HFF-Myc (cell line): ENCODE measurements at regions not wholly inside any gene's neighbourhood (a gene's known extent, or its start where the extent isn't known, plus 50 kb on each side); places are given as distances from the start of the nearest gene placed in this dataset.

Experiments used
- DNase-seq: peaks from one replicate; pipeline ENCODE4 v3.0.0-alpha.2; 2011; ENCODE audit warnings: low read depth; ENCODE audit errors: extremely low read depth
- H3K4me3 ChIP-seq: replicated peaks from 2 replicates; pipeline ENCODE4 v1.5.1; 2011; ENCODE audit warnings: low read depth, mild to moderate bottlenecking, control low read depth, low read length
- TF ChIP-seq, protein P1 (sequence below): IDR thresholded peaks from 2 replicates; pipeline ENCODE4 v1.5.1; 2012; ENCODE audit warnings: mild to moderate bottlenecking, low read depth, low read length, control low read depth; ENCODE audit errors: missing control alignments

DNA sequence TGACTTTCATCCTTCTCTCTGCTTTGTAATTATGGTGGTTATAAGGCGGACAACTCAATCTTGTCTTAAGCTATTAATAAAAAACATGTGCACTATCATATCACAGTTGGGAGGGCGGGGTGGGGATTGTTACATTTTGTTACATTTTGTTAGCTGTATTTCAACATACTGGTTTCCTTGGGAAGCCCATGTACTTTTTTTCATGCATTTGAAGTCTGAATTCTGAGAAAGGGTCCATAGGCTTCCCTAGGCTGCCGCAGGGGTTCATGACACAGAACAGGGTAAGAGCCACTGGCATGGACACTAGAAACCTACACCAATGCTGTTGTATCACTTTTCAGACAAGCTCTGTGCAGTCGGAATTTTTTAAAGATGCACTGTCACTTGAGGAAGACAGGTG, 178.8 kb downstream of the ETS2 start:
- H3K4me3 ChIP-seq = no peak overlapping the region
- TF ChIP-seq, protein P1, sequence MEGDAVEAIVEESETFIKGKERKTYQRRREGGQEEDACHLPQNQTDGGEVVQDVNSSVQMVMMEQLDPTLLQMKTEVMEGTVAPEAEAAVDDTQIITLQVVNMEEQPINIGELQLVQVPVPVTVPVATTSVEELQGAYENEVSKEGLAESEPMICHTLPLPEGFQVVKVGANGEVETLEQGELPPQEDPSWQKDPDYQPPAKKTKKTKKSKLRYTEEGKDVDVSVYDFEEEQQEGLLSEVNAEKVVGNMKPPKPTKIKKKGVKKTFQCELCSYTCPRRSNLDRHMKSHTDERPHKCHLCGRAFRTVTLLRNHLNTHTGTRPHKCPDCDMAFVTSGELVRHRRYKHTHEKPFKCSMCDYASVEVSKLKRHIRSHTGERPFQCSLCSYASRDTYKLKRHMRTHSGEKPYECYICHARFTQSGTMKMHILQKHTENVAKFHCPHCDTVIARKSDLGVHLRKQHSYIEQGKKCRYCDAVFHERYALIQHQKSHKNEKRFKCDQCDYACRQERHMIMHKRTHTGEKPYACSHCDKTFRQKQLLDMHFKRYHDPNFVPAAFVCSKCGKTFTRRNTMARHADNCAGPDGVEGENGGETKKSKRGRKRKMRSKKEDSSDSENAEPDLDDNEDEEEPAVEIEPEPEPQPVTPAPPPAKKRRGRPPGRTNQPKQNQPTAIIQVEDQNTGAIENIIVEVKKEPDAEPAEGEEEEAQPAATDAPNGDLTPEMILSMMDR = no peak
- no peak for DNase-seq

DNA sequence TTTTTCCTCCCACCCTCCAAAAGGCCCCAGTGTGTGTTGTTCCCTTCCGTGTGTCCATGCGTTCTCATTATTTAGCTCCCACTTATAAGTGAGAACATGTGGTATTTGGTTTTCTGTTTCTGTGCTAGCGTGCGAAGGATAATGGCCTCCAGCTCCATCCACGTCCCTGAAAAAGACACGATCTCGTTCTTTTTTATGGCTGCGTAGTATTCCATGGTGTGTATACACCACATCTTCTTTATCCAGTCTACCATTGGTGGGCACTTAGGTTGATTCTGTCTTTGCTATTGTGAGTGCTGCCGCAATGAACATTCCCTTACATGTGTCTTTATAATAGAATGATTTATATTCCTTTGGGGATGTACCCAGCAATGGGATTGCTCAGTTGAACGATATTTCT, 177.8 kb downstream of the ETS2 start:
- TF ChIP-seq, protein P1 = no peak
- H3K4me3 ChIP-seq = no peak overlapping the region
- no peak for DNase-seq

- no peak for DNase-seq
- TF ChIP-seq, protein P1 = no peak
- H3K4me3 ChIP-seq = no peak overlapping the region
Measured at GRCh38 chr21:38982804-38983203, 177.1 kb downstream of the ETS2 start.

- no peak for DNase-seq
- no peak overlapping the region for H3K4me3 ChIP-seq
- TF ChIP-seq, protein P1 = no peak
Measured at GRCh38 chr21:38982096-38982495, 176.4 kb downstream of the ETS2 start.

GRCh38 chr21:38980416-38981313, 174.9 kb downstream of the ETS2 start:
- H3K4me3 ChIP-seq = no peak overlapping the region
- TF ChIP-seq, protein P1 = no peak
- DNase-seq = no peak

GRCh38 chr21:38979271-38980121, 173.8 kb downstream of the ETS2 start:
- DNase-seq = no peak
- no peak overlapping the region for H3K4me3 ChIP-seq
- TF ChIP-seq, protein P1 = no peak
